Liver (tissue), 3 donors: ENCODE measurements at regions not wholly inside any gene's neighbourhood (a gene's known extent, or its start where the extent isn't known, plus 50 kb on each side); places are given as distances from the start of the nearest gene placed in this dataset.

Experiments
- CTCF ChIP-seq: fragments of 150-350 bp; IDR thresholded peaks from 2 replicates; pipeline ENCODE4 v1.5.1; 2017; ENCODE audit warnings: improper control_type of control experiment, low read depth, low read length; ENCODE audit not compliant: missing input control
- GABPA ChIP-seq, 2 donors: IDR thresholded peaks in 1 of 2; conservative IDR thresholded peaks in 1 of 2; 2 replicates each; pipeline ENCODE4 v1.6.1; 2016; ENCODE audit warnings: antibody characterized with exemption in 2 of 2, mild to moderate bottlenecking in 1 of 2, moderate library complexity in 1 of 2
- JUND ChIP-seq, 2 donors: IDR thresholded peaks; 2 replicates each; pipeline ENCODE4 v1.6.1; 2016; ENCODE audit warnings: antibody characterized with exemption in 2 of 2
- MAX ChIP-seq: IDR thresholded peaks from 2 replicates; pipeline ENCODE4 v1.6.1; 2016; ENCODE audit warnings: antibody characterized with exemption
- SP1 ChIP-seq: IDR thresholded peaks from 2 replicates; pipeline ENCODE4 v1.6.1; 2018; ENCODE audit warnings: antibody characterized with exemption, mild to moderate bottlenecking
- YY1 ChIP-seq: IDR thresholded peaks from 2 replicates; pipeline ENCODE4 v1.6.1; 2016; ENCODE audit warnings: antibody characterized with exemption, mild to moderate bottlenecking
- donor health status: healthy.
- donor health status: healthy.

DNA sequence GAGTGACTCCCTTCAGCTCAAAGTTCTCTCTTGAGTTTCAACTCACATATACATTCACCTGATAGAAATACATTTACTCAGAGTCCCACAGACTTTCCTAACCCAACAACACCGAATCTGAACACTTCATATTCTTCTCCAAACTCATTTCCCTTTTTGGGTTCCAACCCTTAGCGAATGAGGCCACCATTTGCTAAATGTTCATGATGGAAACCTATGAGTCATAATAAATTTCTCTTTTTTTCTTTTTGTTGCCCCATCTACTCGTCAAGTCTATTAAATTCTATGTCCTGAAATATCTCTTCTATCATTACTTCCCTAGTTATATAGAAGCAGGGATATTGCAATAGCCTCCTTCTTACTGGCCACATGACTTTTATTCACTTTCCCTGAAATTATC lies 100.1 kb downstream of the HLX start:
- no peak for TF ChIP-seq SP1
- TF ChIP-seq JUND (IDR thresholded peaks at IDR 0.05), result no peak
- no peak for TF ChIP-seq CTCF
- TF ChIP-seq YY1, result no peak
- TF ChIP-seq GABPA (IDR thresholded peaks at IDR 0.05 in 1 of 2, conservative IDR thresholded peaks at IDR 0.05 in 1 of 2), result no peak
- TF ChIP-seq MAX, result no peak
